Globus pallidus (tissue), 1 donor: ENCODE measurements at regions not wholly inside any gene's neighbourhood (a gene's known extent, or its start where the extent isn't known, plus 50 kb on each side); places are given as distances from the start of the nearest gene placed in this dataset.

Source experiments
- DNase-seq: peaks from one replicate; pipeline ENCODE4 v3.0.0-alpha.2; 2015; ENCODE audit warnings: low spot score

- no peak for DNase-seq
Measured at GRCh38 chr10:29163746-29164145, 125.1 kb upstream of the LYZL1 start.

DNA sequence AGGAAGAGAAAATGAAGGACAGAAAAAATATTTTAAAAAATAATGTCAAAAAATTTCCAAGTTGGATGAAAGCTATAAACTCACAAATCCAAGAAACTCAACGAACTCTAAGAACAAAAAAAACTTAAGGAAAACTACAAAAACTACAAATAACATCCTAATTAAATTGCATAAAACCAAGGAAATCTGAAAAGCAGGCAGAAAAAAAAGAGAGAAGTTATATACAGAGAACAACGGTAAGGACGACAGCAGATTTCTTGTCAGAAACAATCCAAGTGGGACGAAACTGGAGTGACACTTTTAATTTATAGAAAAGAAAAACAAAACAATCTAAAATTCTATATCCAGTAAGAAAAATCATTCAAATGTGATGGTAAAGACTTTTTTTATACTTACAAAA is 122.2 kb upstream of the LYZL1 start:
- no peak for DNase-seq

DNA sequence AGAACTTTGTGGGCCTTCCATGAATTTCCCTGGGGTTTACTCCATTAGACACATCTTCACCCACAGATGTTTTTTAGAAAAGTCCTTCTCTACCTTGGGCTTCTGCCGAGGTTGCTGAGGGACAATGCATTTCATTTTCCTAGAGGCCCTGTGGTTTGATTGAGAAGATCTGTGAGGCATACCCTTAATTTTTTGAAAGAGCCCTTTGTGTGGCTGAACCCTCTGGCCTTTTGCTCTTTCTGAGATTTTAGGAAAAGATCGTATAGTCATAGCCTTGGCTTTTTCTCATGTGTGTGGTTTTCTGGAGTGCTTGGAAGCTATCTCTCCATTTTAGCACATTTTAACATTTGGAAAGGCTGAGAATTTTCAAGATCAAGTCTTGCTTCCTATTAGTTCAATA is 119.8 kb upstream of the LYZL1 start:
- DNase-seq: no peak

DNA sequence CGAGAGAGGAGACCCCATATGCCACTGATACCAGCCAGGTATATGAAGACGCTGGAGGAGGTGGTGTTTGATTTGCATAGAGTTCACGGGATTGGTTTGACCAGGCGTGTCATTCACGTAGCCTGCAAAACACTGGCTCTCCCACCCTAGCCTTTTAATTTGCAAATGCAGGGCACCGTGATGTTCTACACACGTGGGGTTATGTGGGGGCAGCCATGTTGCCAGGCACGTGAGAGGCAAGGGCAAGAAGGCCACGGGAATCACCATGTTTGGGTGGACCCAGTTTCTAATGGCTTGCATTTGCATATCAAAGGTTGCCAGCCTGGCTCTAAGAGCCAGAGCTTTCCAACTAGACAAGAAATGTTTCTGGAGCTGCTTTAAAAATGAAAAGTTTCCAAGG is 117.2 kb upstream of the LYZL1 start:
- no peak for DNase-seq

DNA sequence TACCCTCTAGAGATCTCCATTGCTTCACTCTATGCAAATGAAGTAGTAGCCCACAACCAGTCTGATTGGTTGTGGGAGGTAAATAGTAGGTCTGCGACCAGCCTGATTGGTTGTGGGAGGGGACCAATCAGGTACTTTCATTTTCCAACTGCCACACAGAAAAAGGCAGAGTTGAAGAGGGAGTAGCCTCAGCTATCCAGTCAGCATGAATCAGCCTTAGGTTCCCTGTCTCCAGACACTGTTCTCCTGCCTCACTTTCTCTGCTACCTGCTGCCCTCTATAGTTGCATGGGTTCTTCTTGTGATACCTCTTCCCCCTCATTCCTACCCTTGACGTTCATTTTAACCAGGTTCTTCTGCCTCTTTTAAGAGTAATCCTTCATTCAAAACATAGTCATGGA is 114.5 kb upstream of the LYZL1 start:
- no peak for DNase-seq

GRCh38 chr10:29176845-29177832 is 111.7 kb upstream of the LYZL1 start:
- DNase-seq: no peak

DNA sequence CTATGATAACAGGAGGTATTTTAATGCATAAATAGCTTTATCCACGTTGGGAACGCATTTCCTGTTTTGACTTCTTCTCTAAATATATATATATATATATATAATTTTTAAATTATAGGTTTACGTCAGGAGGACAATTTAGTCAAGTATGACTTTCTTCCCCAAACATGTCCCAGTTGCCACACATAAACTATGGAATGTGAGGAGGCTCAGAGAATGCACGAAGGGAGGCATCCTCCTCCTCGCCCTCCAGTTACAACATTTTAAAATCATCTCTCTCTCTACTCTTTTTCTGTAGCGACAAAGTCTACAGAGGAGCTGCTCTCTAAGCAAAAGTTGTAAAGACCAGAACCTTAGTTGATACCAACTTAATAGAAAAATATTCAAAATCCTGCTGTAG is 106.9 kb upstream of the LYZL1 start:
- DNase-seq: no peak

DNA sequence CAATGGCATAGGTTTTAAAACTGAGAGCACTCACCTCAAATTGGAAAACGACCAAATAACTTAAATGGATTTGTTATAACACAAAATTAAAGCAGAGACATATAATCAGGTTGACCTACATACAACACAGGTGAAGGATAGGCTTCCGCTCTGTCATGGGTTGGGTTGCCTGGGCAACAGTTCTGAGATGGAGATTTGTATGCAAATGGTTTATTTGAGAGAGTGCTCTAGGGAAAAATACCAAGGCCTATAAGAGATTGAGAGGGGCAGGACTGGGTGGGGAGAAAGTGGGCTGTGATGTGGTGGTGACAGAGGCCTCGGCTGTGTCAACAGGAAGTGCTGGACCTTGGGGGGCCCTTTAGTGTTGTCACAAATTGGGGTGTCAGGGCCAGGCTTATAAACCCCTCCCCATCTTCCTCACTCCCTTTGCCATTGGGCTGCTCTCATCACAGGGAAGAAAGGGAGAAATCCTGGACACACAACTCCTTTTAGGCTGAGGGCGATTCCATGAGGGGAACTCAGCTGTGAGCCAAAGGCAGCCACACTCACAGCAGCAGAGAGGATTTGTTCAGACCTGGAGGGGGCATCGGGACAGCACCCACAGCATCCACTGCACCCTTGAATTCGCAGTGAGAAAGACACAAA is 105.4 kb upstream of the LYZL1 start:
- DNase-seq: no peak

DNA sequence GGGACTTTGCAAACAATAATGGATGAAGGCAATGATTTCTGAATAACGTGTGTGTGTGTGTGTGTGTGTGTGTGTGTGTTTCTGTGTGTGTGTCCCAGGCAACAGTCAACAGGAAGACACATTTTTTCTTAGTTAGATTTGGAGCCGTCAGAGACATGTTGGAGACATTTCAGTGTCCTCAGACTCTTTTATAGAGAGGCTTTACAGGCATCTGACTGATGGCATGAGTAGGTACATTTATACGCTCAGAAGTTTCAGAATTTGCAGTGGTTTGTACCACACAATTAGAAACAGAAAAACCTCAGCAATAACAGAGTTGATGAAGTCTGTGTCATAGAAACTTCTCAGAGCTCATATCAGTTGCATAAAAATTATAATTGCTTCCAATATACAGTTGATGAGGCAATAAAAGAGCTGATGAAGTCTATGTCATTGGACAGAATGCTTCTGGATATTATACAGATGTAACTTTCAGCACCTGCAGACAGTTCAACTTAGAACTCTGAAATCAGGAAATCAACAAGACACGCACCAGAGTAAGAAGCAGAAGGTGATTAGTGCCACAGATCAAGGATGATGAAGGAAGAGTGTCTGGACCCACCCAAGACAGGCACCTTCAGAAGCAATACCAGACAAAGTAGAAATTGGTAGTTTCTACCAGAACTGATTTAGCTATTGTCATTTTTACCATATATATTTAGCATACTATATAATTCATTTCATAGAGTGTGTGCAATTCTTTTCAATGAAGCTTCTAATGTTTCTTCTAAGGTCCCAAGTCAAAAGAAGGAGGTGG is 104.5 kb upstream of the LYZL1 start:
- no peak for DNase-seq

DNA sequence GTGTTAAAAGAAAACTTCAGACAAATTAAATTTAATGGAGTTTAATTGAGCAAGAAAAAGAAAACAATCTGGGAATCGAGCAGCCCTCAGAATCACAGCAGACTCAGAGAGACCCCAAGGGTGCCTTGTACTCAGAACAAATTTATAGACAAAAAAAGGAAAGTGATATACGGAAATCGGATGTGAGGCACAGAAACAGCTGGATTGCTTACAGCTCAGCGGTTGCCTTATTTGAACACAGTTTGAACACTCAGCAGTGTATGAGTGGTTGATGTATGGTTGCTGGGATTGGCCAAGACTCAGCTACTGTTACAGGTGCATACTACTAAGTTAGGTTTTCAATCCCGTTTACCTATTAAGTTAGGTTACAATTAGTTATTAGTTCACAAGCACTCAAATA is 103.8 kb upstream of the LYZL1 start:
- DNase-seq: no peak

- DNase-seq: no peak
Measured at GRCh38 chr10:29186221-29186620, 102.6 kb upstream of the LYZL1 start.

- no peak for DNase-seq
Measured at GRCh38 chr10:29189256-29189655, 99.6 kb upstream of the LYZL1 start.

DNA sequence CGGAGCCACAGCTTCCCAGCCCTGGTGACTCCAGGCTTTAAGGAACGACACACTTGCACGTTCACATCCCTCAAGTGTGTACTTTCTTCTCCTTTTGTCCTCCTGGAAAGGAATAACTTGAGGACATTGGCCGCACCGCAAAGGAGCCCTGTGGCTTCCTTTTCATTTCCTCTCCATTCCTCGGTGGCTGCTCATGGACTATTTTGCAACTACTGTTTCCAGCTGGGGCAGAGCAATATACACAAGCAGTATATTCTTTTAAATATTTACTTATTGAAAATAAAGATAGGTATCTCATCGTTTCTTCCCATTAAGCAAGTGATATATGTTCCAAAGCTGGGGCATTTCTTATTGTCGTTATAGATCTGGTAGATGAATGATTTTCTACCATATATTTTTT is 97.2 kb upstream of the LYZL1 start:
- DNase-seq: no peak

- DNase-seq: no peak
Measured at GRCh38 chr10:29199339-29199738, 89.5 kb upstream of the LYZL1 start.

GRCh38 chr10:29199941-29200679 is 88.8 kb upstream of the LYZL1 start:
- no peak for DNase-seq

- DNase-seq: no peak
Measured at GRCh38 chr10:29202386-29202940, 86.4 kb upstream of the LYZL1 start.

DNA sequence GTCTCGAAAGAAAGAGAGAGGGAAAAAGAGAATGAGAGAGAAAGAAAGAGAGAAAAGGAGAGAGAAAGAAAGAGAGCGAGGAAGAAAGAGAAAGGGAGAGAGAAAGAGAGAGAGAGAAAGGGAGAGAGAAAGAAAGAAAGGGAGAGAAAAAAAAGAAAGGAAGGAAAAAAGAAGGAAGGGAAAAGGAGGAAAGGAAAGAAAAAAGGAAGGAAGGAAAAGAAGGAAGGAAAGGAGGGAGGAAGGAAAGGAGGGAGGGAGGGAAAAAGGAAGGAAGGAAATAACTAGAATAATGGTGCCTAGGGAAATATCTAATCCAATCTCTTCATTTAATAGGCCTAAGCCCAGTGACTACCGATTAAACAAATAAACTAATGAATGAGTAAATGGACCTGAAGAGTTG is 85.4 kb upstream of the LYZL1 start:
- no peak for DNase-seq

GRCh38 chr10:29204070-29204800 is 84.6 kb upstream of the LYZL1 start:
- DNase-seq: no peak

GRCh38 chr10:29205787-29206186 is 83.1 kb upstream of the LYZL1 start:
- DNase-seq: no peak

DNA sequence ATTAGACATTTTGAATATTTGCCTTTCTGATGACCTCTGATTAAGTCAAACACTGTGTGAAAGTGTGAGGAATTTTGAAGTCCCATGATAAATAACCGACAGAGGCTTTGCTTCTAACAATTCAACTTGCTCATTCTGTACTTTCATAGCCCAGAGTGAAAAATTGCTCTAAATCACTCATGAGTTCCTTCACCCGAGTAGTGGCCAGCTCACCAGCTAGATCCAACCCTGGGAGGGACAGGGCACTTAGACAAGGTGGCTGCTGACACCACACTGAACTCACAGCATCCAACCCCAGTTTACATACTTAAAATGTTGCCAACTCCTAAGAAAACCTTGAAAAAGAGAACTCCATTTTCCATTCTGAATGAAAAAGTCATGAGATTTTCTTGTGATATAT is 80.0 kb upstream of the LYZL1 start:
- no peak for DNase-seq

DNA sequence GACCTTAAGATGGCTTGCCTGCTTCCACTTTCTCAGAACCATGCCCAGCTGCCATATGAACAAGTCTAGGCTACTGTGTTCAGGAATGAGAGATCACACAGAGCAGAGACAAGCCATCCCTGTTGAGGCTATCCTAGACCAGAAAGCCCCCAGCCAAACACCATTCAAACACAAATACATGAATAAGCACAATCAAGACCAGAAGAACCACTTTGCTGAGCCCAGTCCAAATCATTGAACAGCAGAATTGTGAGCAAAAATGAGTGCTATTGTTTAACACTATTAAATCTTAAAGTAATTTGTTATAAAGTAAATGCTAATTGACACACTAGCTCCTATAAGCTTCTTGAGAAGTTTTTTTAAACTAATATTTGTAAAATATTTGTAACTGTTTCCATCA is 79.0 kb upstream of the LYZL1 start:
- DNase-seq: no peak
